HuH-7.5 (cell line): ENCODE measurements at regions not wholly inside any gene's neighbourhood (a gene's known extent, or its start where the extent isn't known, plus 50 kb on each side); places are given as distances from the start of the nearest gene placed in this dataset.
"Not testable (repeated sequence)": the region's sequence is repeated elsewhere in the genome, so short reads cannot be mapped to it uniquely, and the experiment has no call there.

ENCODE experiments used
- DNase-seq: peaks from one replicate; pipeline ENCODE4 v3.0.0; 2011; ENCODE audit warnings: low spot score

DNA sequence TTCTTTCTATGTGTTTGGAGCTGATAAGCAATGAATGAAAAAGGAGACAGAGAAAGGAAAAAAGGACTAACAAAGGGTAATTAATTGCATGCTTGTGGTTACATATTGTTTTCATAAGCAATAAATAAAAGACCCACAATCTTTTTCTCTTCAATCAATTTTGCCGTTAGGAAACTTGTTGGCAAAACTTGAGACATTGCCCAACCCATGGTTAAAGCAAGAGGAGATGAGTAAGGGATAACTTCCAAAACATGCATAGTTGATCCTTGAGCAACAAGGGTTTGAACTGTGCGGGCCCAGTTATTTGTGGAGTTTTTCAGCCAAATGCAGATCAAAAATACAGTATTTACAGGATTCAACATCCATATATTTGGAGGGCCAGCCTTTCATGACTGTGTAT lies 572.4 kb downstream of the AMY1C start:
- no peak for DNase-seq

DNA sequence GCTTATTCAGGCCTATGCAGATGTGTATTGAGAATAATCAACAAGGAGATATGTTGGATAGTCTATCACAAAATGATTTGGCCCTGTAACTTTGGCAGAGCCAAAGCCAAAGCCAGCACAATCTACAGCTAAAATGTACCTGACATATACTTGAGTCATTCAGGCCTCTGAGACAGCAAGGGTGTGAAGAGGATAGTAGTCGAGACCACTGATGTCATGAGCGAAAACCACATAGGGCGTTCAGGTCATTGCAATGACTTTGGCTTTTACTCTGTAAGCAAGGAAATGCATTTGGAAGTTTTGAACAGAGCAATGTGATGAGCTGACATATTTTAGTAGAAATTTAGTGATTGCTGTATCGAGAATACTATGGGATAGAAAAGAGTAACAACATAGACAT lies 579.6 kb downstream of the AMY1C start:
- no peak for DNase-seq

DNA sequence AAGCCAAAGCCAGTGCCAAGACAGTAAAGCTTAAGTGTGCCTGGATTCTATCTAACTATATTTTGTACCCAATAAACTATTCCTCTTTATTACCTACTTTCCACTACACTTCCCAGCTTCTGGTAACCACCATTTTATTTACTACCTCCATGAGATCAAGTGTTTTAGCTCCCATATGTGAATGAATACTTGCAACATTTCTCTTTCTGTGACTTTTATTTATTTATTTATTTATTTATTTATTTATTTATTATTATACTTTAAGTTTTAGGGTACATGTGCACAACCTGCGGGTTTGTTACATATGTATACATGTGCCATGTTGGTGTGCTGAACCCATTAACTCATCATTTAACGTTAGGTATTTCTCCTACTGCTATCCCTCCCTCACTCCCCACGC lies 582.1 kb downstream of the AMY1C start:
- DNase-seq, result no peak

DNA sequence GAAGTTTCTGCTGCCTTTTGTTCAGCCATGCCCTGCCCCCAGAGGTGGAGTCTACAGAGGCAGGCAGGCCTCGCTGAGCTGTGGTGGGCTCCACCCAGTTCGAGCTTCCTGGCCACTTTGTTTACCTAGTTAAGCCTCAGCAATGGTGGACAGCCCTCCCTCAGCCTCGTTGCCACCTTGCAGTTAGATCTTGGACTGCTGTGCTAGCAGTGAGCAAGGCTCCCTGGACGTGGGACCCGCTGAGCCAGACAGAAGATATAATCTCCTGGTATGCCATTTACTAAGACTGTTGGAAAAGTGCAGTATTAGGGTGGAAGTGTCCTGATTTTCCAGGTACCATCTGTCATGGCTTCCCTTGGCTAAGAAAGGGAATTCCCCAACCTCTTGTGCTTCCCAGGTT lies 588.2 kb downstream of the AMY1C start:
- not testable (repeated sequence) for DNase-seq

DNA sequence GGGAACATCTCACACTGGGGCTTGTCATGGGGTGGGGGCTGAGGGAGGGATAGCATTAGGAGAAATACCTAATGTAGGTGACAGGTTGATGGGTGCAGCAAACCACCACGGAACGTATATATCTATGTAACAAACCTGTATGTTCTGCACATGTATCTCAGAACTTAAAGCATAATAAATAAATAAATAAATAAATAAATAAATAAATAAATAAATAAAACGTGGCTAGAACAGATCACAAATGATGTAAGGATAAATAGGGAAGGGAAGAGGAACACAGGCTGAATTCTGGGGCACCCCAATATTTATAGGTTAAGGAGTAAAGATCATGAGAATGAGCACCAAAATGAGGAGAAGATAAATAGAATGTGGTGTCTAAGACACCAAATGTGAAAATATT lies 592.2 kb downstream of the AMY1C start:
- no peak for DNase-seq

DNA sequence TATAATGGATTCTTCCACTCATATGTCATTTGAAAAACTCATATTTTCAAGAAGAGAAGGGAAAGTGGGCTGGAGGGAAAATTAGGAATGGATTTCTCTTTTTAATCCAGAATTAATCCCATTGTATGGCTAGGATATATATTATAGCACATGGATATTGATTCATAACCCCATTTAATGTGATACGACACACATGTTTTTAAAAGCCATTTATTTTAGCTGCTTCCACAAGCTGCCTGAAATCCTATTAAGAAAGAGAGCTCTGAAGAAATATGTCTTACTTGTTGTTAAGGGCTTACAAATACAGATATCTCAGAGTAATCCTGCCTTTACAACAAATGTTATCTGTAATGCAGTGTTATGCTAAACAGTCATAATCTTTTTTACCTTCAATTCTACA lies 598.6 kb downstream of the AMY1C start:
- DNase-seq, result no peak

DNA sequence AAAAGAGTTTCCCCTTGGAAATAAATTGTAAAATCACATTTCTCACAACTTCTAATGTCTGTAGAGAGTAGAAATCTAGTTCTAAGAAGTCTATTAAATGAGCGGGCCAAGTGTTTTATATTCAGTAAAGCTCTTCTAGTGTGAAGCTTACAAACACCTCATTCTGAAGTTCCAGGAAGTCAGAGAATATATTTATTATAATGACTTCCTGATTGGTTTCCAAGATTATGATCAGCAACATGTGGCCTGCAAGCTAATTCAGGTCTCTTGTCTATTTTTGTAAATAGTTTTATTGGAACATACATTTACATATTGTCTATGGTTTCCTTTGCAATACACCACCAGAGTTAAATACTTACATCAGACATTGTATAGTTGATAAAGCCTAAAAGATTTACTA lies 603.9 kb downstream of the AMY1C start:
- DNase-seq, result no peak

DNA sequence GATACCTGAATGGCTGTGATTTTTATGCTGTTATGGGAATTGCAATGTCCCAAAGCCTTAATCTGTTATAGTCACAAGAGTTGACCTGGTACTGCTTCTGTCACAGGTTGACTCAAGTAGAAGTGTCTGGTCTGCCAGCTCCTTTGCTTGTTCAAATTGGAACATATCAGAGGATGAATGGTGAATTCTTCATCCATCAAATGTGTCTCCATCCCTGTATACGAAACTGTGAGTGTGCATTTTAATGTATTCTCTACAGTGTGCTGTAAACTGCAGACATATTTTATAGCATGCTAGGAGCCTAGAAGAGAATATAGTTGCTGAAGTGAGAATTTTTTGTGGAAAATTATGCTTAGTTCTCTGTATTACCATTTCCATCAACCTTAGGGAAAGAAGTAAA lies 608.4 kb downstream of the AMY1C start:
- no peak for DNase-seq

DNA sequence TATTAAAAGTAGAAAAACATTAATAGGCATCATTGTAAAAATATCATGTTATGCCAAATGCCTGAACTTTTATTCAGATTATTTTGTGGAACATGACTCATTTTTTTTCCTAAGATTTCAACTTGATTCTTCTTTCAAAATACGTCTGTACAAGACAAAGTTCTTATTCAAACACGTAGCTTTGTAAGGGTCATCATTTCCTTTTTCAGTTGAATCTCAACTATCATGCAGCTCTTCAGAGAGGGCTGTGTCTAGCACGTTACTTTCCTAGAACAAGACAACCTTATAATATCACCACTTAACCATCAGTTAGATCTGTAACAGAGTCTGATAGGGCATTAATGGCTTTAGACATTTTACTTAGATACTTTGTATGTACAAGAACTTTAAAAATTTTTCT lies 608.9 kb downstream of the AMY1C start:
- no peak for DNase-seq

DNA sequence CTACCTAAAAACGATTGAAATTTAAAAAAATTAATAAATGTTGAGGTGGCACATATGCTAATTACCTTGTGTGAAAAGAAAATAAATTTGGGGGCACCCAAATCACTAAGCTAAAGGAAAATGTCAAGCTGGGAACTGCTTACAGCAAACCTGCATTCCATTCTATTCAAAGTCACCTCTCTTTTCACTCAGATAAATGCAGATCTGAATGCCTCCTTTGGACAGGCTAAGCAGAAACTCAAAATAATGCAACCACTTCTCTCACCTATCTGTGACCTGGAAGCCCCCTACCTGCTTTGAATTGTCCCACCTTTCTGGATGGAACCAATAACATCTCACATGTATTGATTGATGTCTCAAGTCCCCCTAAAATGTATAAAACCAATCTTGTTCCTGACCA lies 628.7 kb downstream of the AMY1C start:
- DNase-seq, result no peak

DNA sequence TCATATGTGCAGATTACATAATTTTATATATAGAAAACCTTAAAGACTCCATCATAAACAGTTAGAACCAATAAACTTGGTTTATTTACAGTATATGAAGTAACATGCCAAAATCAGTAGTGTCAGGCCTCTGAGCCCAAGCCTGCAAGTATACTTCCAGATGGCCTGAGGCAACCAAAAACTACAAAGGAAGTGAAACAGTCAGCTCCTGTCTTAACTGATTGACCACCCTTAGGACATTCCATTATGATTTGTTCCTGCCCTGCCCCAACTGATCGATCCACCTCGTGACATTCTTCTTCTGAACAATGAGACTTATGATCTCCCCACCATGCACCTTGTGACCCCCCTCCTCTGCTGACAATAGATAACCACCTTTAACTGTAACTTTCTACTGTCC lies 630.3 kb downstream of the AMY1C start:
- no peak for DNase-seq

DNA sequence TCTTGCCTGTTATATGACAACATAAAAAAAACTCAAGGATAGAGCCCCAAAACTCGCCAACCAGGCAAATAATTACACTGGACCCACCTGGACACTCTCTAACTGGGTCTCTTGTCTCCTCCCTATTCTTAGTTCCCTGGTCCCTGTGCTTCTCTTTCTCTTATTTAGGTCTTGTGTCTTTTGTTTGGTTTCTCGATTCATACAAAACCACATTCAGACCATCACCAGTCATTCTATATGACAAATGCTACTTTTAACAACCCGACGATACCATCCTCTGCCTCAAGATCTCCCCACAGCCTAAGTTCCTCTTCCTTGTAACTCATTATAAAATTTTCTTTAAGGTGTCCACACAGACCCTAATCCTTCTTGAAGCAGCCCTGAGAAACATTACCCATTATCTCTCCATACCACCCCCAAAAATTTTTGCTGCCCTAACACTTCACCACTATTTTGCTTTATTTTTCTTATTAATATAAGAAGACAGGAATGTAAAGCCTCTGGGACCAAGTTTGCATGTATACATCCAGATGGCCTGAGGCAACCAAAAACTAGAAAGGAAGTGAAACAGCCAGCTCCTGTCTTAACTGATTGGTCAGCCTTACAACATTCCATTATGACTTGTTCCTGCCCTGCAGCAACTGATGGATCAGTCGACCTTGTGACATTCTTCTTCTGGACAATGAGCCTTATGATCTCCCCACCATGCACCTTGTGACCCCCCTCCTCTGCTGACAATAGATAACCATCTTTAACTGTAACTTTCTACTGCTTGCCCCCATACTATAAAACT lies 638.2 kb downstream of the AMY1C start:
- DNase-seq, result no peak

DNA sequence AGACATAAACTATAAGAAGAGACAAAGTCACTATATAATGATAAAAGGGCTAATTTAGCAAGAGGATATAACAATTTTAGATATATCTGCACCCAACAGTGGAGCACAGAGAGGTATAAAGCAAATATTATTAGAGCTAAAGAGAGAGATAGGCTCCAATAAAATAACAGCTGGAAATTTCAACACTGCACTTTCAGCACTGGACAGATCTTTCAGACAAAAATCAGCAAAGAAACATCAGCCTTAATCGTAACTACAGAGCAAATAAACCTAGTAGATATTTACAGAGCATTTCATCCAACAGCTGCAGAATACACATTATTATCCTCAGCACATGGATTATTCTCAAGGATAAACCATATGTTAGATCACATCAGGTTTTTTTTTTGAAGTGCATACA lies 642.9 kb downstream of the AMY1C start:
- DNase-seq, result no peak

DNA sequence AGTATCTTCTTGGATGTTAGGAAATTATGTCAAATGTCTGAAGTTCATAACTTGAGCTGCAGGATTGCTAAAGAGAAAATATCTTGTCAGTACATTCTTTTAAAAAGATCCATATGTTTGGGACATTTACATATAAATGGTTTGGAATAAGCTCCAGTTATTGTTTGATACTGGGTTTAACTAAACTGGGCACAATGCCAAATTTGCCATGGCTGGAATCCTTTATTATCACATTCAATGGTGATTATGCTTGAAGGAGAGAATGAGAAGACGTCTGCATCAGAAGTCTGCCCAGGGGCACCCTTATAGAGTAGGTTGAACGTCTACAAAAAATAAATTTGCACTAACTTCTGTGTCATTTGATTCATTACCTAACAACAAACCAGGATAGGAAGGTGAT lies 652.5 kb downstream of the AMY1C start:
- no peak for DNase-seq

DNA sequence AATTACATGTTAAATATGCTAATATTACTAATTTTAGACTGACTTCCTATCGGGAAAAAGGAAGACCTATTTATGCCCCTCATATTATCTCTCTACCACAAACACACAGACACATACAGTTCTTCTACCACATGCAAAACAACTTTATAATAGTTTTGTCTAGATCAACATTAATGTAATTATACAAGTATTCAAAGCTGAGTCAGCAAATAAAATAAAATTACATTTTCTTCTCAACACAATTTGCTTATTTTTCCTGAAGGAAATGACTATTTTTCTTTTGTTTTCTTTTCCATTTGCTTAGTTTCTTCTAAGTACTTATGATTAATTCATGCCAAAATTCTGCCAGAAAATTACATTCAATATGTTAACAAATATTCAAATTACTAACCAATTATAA lies 654.2 kb downstream of the AMY1C start:
- DNase-seq, result no peak

DNA sequence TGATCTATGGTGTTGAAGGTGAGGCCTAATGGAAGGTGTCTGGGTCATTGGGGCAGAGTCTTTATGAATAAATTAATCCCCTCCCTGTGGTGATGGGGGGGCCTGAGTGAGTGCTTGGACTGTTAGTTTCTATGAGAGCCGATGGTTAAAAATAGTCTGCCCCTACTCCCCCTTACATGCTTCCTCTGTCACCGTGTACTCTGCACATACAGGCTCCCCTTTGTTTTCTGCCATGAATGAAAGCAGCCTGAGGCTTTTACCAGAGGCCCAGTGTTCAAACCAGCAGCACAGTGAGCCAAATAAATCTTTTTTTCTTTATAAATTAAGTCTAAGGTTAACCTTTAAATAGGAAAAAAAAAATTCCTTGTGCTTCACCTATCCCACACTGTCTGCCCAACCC lies 657.0 kb downstream of the AMY1C start:
- DNase-seq, result no peak

DNA sequence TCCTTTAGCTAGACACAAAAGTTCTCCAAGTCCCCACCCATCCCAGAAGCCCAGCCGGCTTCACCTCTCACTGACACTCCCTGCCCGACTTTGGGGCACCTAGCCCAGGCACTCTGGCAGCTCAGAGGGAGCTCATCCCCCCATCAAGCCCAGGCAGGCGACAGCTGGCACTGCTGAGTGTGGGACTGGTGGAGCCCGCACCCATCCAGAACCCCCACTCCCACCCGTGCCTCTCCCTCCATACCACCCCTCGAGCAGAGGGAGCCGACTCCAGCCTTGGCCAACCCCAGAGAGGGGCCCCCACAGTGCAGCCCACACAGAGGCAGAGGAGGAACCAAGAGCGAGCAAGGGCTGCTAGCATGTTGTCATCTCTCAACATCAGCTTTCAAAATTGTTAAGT lies 658.6 kb downstream of the AMY1C start:
- DNase-seq, result no peak

DNA sequence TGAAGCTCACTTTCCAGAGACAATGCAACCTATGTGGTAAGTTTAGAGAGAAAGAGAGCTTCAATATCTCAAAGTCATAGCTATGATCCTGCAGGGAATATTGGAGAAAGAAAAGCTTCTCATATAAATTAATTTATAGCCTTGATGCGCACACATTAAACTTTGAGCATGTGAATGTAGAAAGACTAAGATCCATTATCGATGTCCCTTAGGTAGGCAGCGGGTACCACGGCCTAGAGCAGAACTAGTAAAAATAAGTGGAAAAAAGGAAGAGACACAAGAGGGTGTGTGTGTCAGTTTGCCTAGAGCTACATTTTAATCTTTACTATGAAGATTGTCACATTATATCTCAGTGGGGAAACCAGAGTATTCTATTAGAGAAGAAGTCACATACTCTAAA lies 685.6 kb downstream of the AMY1C start:
- no peak for DNase-seq

DNA sequence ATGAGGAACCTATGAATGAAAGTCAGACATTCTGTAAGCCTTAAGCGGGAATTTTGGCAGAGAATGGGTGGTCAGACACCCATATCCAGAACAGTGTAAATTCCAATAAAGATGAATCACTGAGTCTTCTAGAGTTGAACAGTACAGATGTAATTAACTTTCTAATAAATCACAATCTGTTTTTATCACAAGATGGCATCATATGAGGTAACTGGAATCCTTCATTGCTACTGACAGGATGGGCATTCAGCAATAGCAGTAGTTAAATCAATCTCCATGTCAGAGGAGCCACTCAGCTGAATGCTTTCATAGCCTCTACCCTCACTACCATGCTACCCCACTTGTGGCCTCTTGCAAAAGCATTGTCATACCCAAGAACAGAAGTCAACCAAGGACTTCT lies 690.3 kb downstream of the AMY1C start:
- no peak for DNase-seq

DNA sequence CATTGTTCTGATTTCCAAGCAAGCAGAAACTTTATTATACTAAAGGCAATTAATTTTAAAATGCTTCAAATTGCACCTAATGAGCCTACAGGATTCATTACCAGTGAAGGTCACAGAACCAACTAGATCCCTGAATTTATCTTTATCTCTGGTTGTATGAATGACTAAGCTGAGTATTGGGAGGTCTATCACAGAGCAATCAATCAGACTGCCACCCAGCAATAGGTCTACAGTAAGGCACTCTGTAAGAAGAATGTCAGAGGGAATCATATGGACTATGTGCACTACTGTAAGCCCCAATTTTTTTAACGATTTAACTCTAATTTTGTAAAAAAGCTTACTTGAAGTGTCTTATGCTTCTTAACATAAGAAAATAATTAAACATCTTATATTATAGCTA lies 707.0 kb downstream of the AMY1C start:
- no peak for DNase-seq

DNA sequence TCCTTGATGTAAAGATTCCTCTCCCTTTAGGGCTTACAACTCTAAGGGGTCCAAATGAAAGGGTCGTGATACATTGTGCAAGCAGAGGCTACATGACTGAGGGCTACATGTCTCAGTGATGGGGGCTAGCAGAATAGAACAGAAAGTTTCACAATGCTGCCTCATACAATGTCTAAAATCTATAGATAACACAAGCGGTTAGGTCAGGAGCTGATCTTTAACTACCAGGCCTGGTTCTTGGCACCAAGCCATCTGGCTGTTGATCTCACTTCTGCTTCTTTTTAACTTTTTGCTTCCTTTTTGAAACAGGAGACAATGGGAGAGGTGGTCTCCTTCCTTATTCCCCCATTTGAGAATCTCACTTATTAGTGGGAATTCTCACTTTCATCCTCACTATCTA lies 710.2 kb downstream of the AMY1C start:
- no peak for DNase-seq

DNA sequence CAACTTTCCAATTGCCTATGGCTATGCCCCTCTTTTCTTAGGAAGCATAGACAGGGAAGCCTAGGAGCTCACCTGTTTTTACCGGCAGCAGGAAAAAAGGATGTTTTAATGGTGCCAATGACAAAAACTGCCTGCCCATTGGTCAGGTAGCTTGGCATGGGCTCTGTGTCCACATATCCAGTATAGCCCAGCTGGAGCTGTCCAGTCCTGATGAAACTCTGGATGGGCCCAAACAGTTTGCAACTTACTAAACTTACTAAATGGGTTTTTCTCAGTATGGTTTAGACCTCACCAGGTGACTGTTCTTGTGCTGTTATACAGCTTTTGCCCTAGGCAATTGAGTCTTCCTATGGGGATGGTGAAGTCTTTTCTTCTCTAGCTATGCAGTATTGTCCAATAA lies 711.2 kb downstream of the AMY1C start:
- DNase-seq, result no peak

DNA sequence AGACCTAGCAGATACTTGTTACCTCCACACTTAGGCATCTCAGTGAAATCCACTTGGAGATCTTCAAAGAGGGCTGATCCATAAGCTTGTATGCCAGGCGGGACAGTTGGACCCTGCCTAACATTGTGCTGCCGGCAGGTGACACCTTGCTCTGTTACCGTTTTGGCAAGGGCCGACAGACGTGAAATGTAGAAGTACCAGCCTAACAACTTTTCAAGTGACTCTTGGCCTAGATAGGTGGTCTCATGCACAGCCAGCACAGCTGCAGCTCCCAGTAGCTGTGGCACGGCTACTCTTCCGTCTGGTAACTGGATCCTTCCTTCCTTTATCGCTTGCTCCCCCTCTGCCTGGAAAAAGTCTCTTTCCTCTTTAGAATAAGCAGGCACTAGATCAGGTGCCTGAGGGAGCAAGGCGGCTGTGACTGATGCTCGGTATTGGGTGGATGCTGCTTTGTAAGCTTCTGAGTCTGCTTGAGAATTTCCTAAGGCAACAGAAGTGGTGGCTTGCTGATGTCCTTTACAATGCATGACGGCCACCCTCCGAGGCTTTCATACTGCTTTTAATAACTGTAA lies 713.5 kb downstream of the AMY1C start:
- DNase-seq, result no peak

DNA sequence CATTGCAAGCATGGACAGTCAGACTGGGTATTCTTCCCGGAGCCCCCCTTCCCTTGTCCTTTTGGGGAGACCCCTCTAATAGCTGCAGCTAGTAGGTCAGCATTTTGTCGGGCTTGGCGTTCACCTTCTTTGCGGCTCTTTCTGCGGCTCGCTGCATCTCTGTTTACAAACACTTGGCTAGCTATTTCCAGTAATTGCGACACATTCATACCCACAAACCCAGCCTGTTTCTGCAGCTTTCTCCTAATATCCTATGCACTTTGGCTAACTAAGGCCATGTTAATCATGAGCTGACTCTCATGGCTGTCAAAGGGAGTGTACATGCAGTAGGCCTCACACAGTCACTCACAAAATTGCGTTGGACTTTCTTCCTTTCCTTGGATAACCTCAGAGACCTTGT lies 716.4 kb downstream of the AMY1C start:
- DNase-seq, result no peak
